Activated effector memory CD4-positive, alpha-beta T cell treated with Interleukin-2 at 50 U/mL for 16 hours (primary cell): ENCODE measurements at regions not wholly inside any gene's neighbourhood (a gene's known extent, or its start where the extent isn't known, plus 50 kb on each side); places are given as distances from the start of the nearest gene placed in this dataset.
"Not testable (repeated sequence)": the region's sequence is repeated elsewhere in the genome, so short reads cannot be mapped to it uniquely, and the experiment has no call there.

ENCODE experiments used
- DNase-seq: peaks from one replicate; pipeline ENCODE4 v3.0.0-alpha.2; 2020

- no peak for DNase-seq
Measured at GRCh38 chr12:69030321-69030720, 97.3 kb upstream of the CPM start.

GRCh38 chr12:69036533-69036932, 103.6 kb upstream of the CPM start:
- no peak for DNase-seq

GRCh38 chr12:69036999-69037398, 104.0 kb upstream of the CPM start:
- DNase-seq, result no peak

- no peak for DNase-seq
Measured at GRCh38 chr12:69039911-69040310, 106.9 kb upstream of the CPM start.

GRCh38 chr12:69042557-69042956, 109.6 kb upstream of the CPM start:
- no peak for DNase-seq

GRCh38 chr12:69042970-69043369, 110.0 kb upstream of the CPM start:
- no peak for DNase-seq

- DNase-seq, result no peak
Measured at GRCh38 chr12:69044887-69045286, 111.9 kb upstream of the CPM start.

- DNase-seq, result no peak
Measured at GRCh38 chr12:69045430-69045829, 112.5 kb upstream of the CPM start.

GRCh38 chr12:69046363-69046762, 113.4 kb upstream of the CPM start:
- no peak for DNase-seq

- DNase-seq, result no peak
Measured at GRCh38 chr12:69046920-69047319, 113.9 kb upstream of the CPM start.

- DNase-seq, result no peak
Measured at GRCh38 chr12:69047990-69048389, 115.0 kb upstream of the CPM start.

- DNase-seq, result not testable (repeated sequence)
Measured at GRCh38 chr12:69049855-69050254, 116.9 kb upstream of the CPM start.

GRCh38 chr12:69052613-69053408, 119.8 kb upstream of the CPM start:
- no peak for DNase-seq

GRCh38 chr12:69054343-69055056, 121.5 kb upstream of the CPM start:
- DNase-seq, result no peak

GRCh38 chr12:69055280-69055679, 122.3 kb upstream of the CPM start:
- DNase-seq, result no peak

- DNase-seq, result no peak
Measured at GRCh38 chr12:69055706-69056105, 122.7 kb upstream of the CPM start.

- no peak for DNase-seq
Measured at GRCh38 chr12:69056743-69057515, 124.0 kb upstream of the CPM start.

- no peak for DNase-seq
Measured at GRCh38 chr12:69057742-69058141, 124.8 kb upstream of the CPM start.

- DNase-seq, result no peak
Measured at GRCh38 chr12:69059465-69060457, 126.8 kb upstream of the CPM start.

GRCh38 chr12:69061574-69061973, 128.6 kb upstream of the CPM start:
- DNase-seq, result no peak

GRCh38 chr12:69062621-69063237, 129.8 kb upstream of the CPM start:
- DNase-seq, result no peak
